ENCODE measurements at regions not wholly inside any gene's neighbourhood (a gene's known extent, or its start where the extent isn't known, plus 50 kb on each side); places are given as distances from the start of the nearest gene placed in this dataset.

GRCh38 chr11:116330439-116331185 lies 442.2 kb downstream of the BUD13 start:
- no peak overlapping the region for H3K4me2 ChIP-seq
- ChIA-PET CTCF (interaction anchor here (1.0 kb wide), 1 partner anchor 23 kb away, joined by 3 read pairs; no protein-coding TSS in a partner anchor), POLR2A (no interaction called here)
- 15% methylated on average over 6 of the region's 7 CpGs for WGBS (ENCODE audit: missing lambda C conversion rate)
- H3K4me1 ChIP-seq: no peaks in the 10 kb centered on the region
- no peak overlapping the region for H3K27ac ChIP-seq
- FAIRE-seq (no peak), DNase-seq (ENCODE audit: low read depth in 1 of 2, low spot score in 1 of 2) (no peak), ATAC-seq (no peak)
- H3K9me3 ChIP-seq: no peaks in the 10 kb centered on the region
- no peak for TF ChIP-seq FOXS1 (CRISPR knock-in tag; IDR thresholded peaks at IDR 0.05)
- no peak for TF ChIP-seq CHD4 (IDR thresholded peaks at IDR 0.05; ENCODE audit: borderline replicate concordance)
- TF ChIP-seq MAFK (IDR thresholded peaks at IDR 0.05; ENCODE audit: partially characterized antibody): no peak
- TF ChIP-seq CEBPB (IDR thresholded peaks at IDR 0.05): no peak
- H3K4me3 ChIP-seq: no peak overlapping the region

GRCh38 chr11:116329354-116330090 lies 443.3 kb downstream of the BUD13 start:
- TF ChIP-seq POLR2A (IDR thresholded peaks at IDR 0.05; ENCODE audit: low read length) (no peak), HES2 (IDR thresholded peaks at IDR 0.05) (no peak), CBX2 (IDR thresholded peaks at IDR 0.05; ENCODE audit: borderline replicate concordance, low read depth) (no peak), TFCP2L1 (CRISPR knock-in tag; IDR thresholded peaks at IDR 0.05) (no peak), KDM1A (IDR thresholded peaks at IDR 0.05; ENCODE audit: low read depth) (no peak), CEBPB (IDR thresholded peaks at IDR 0.05) (no peak), HOXB13 (CRISPR knock-in tag; IDR thresholded peaks at IDR 0.05; ENCODE audit: low read depth) (no peak), MAX (IDR thresholded peaks at IDR 0.05) (no peak), JUN (IDR thresholded peaks at IDR 0.05) (no peak), FOSL2 (IDR thresholded peaks at IDR 0.05) (no peak), FOSL2 (CRISPR knock-in tag; IDR thresholded peaks at IDR 0.05) (no peak), ATOH8 (CRISPR knock-in tag; IDR thresholded peaks at IDR 0.05; ENCODE audit: low read depth) (no peak), MAZ (IDR thresholded peaks at IDR 0.05; ENCODE audit: borderline replicate concordance, low read depth, low read length) (no peak), NPAS2 (CRISPR knock-in tag; IDR thresholded peaks at IDR 0.05; ENCODE audit: borderline replicate concordance) (no peak), RAD21 (conservative IDR thresholded peaks at IDR 0.05 in 1 of 2, IDR thresholded peaks at IDR 0.05 in 1 of 2) (no peak), ZSCAN20 (CRISPR knock-in tag; IDR thresholded peaks at IDR 0.05) (no peak), HMGXB4 (CRISPR knock-in tag; IDR thresholded peaks at IDR 0.05; ENCODE audit: borderline replicate concordance) (no peak), SREBF2 (IDR thresholded peaks at IDR 0.05) (no peak), ZNF302 (CRISPR knock-in tag; IDR thresholded peaks at IDR 0.05) (no peak)
- Histone ChIP-seq H3K4me1 (no peaks in the 10 kb centered on the region), H3K27ac (no peak overlapping the region), H3K4me3 (no peak overlapping the region), H3K4me2 (no peak overlapping the region), H3K9me3 (no peaks in the 10 kb centered on the region)
- ATAC-seq (no peak), FAIRE-seq (no peak), DNase-seq (ENCODE audit: low read depth in 1 of 2, low spot score in 1 of 2) (no peak)
- 15% methylated on average over 8 of the region's 9 CpGs for WGBS (ENCODE audit: missing lambda C conversion rate)
- CTCF ChIA-PET: no interaction called here
- POLR2A ChIA-PET: no interaction called here
